ENCODE measurements at regions not wholly inside any gene's neighbourhood (a gene's known extent, or its start where the extent isn't known, plus 50 kb on each side); places are given as distances from the start of the nearest gene placed in this dataset.
"Not testable (repeated sequence)": the region's sequence is repeated elsewhere in the genome, so short reads cannot be mapped to it uniquely, and the experiment has no call there.

DNA sequence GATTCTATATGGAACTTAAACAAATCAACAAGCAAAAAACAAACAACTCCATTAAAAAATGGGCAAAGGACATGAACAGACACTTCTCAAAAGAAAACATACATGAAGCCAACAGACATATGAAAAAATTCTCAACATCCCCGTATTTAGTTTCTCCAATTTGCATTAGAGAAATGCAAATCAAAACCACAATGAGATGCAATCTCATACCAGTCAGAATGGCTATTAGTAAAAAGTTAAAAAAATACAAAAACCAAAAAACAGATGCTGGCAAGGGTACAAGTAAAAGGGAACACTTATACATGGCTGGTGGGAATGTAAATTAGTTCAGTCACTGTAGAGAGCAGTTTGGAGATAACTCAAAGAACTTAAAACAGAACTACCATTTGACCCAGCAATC, 342.1 kb upstream of the NUDT12 start:
- no peak for DNase-seq

DNA sequence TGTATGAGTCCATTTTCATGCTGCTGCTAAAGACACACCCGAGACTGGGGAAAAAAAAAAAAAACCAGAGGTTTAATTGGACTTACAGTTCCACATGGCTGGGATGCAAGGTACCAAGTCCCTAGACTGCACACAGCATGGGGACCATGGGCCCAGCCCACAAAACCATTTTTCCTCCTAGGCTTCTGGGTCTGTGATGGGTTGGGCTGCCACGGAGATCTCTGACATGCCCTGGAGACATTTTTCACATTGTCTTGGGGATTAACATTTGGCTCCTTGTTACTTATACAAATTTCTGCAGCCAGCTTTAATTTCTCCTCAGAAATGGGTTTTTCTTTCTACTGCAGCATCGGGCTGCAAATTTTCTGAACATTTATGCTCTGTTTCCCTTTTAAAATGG, 340.3 kb upstream of the NUDT12 start:
- DNase-seq = no peak

GRCh38 chr5:103901885-103902284, 339.3 kb upstream of the NUDT12 start:
- no peak for DNase-seq

DNA sequence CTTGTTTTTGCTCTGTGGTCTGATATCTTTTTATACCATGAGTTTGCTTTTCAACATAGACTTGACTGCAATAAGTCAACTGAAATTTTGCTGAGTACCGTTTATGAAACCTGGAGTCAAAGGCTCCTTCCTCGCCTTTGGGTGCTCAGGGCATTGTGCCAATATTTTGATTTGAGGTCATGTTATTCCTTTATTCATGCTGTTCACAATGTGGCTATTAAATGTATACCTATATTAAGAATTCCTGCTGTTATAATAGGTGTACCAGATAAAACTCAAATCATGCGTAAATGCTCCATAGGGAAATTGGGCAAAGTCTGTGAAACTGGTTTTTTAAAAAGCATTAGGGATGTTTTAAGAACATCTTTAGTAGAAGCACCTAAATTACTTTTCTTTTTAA, 334.0 kb upstream of the NUDT12 start:
- no peak for DNase-seq

DNA sequence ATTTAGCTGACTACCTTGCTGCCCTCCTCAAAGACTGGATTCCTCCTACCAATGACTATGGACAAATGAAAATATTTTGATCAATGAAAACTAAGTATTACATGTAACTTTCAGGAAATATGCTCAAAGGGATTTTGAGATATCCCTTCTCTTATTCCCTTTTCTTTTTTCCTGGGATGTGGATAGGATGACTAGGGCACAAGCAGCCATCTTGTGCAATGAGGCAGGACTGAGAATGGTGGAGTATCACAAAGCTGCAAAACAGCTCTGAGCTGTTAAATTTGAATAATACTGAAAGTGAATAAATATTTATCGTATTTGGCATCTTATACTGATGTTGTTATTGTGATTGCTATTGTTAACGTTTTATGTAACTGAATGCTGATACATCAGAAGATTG, 333.1 kb upstream of the NUDT12 start:
- DNase-seq = no peak

- DNase-seq = no peak
Measured at GRCh38 chr5:103894882-103895281, 332.3 kb upstream of the NUDT12 start.

DNA sequence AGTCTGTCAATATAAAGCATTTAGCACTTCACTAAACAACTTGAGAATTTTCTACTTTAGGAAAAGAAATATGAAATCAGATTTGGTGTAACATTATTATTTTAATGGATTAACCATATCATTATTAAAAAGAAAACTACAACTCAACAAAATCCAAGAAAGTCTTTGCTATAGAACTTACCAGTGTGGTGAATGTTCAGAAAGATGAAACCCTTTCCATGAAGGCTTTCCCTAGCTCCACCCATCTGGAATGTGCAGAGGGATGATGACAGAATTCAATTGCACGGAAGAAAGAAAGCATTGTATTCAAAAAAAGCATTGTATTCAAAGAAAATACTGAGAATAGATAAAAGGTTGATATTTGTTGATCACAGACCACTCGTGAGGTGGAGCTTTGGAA, 328.6 kb upstream of the NUDT12 start:
- DNase-seq = no peak

- DNase-seq = no peak
Measured at GRCh38 chr5:103890313-103890712, 327.7 kb upstream of the NUDT12 start.

DNA sequence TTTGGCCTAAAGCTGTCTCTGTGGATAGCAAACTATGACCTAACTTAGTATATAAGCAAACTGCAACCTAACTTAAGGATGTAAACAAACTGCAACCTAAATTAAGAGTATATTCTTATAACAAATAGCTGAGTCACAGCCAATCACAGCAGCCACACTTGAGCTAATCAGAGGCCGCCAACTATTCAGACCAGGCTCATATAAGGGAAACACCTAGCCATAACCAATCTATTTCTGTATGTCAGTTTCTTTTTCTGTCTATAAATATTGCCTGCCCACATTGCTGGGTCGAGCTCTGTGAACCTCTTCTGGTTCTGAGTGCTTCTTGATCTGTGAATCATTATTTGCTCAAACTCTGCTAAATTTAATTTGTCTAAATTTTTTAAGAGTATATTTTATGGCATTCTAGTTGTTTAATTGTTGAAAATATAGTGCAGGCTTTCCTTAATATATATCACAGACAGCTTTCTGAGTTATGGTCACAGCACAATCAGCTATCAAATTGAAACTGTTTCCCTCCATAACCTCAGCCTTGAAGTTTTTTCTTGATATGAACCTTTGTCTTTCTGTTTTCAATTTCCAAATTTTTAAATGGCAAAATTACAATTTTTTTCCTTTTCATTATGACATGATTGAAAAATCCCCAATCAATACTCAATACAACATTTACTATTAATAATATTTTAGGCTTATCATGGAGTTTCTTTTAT, 327.1 kb upstream of the NUDT12 start:
- DNase-seq = no peak

GRCh38 chr5:103886826-103887225, 324.2 kb upstream of the NUDT12 start:
- DNase-seq = no peak

- DNase-seq = no peak
Measured at GRCh38 chr5:103883143-103883542, 320.6 kb upstream of the NUDT12 start.

GRCh38 chr5:103881560-103881959, 319.0 kb upstream of the NUDT12 start:
- no peak for DNase-seq

DNA sequence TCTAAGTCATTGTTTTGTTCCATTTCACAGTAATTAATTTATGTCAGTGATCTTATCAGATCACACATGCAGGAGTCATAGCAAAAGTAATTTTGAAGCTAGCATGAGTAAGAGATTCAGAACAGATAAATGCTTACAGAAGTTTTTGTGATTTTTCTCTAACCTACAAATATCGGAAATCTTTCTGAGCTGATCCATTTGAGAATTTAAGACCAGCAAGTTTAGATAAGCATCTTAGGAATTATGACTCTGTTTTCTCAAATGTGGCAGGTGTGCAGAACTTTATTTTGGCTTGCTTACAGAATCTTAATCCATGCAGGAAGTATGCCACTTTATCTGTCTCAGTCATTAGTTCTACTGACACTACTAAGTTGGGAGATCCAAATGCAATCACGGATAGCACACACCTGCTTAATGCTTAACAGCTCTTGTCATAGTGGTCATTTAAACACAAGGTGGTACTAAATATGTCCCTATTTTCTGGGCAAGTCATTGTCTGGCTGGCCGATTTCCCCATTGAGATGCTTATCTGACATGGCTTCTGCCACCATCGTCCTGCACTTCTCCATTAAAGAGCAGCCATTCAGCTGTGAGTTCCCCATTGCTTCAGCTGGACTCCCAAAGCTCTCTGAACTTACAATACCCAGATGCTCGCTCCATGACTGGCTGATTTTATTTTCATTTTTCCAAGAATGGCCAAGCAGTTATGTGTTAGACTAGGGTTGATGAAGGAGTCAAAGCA, 305.4 kb upstream of the NUDT12 start:
- no peak for DNase-seq

DNA sequence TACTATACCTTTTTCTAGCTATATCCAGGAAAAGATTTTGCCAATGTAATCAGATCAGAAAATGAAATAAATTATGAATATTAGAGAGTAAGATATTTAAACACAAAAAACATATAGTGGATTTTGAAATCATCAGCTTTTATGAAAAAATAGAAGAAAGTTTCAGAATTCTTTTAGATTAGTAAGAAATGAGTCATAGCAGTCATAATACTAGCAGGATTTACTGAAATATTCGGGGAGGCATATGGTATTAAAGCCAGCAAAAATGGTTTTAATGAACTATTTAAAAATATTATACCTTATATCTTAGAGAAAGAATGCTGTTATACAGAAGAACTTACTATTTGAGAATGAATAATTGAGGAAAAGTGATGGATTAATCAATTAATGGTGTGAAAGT, 303.6 kb upstream of the NUDT12 start:
- no peak for DNase-seq

DNA sequence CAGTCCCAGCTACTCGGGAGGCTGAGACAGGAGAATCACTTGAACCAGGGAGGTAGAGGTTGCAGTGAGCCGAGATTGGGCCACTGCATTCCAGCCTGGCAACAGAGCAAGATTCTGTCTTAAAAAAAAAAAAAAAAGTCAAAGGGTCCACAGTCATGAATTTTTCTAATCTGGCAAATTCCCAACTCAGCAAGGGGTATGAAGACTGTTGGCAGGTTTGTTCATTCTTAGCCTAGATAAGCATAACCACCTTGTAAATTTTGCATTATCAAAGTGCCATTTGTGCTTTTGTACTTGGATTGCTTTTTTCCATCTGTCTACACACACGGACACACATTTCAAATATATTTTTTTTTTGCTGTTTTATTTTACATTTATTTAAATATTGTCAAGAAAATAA, 299.8 kb upstream of the NUDT12 start:
- DNase-seq = no peak

DNA sequence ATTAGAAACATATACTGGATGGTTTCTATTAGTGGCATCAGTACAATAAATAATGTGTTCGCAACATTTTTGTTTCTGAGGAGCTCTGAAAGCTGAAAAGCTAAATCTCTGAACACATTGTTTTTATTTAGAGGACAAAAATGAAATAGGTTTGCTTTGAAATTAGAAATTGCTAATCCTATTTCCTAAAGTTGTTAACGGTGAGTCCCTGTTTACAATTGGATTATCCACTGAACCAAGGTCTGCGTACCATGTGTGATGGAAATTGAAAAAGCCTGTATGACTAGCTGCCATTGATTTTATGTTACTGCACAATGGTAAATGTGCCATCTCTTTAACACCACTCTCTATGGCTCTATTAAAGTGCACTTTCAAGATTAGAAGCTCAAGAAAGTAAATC, 297.7 kb upstream of the NUDT12 start:
- DNase-seq = no peak

DNA sequence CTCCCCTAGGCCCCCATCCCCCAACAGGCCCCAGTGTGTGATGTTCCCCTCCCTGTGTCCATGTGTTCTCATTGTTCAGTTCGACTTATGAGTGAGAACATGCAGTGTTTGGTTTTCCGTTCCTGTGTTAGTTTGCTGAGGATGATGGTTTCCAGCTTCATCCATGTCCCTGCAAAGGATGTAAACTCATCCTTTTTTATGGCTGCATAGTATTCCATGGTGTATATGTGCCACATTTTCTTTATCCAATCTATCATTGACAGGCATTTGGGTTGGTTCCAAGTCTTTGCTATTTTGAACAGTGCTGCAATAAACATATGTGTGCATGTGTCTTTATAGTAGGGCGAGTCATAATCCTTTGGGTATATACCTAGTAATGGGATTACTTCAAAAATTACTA, 295.8 kb upstream of the NUDT12 start:
- DNase-seq = not testable (repeated sequence)

- no peak for DNase-seq
Measured at GRCh38 chr5:103851091-103851490, 288.5 kb upstream of the NUDT12 start.

- no peak for DNase-seq
Measured at GRCh38 chr5:103849934-103850333, 287.3 kb upstream of the NUDT12 start.

DNA sequence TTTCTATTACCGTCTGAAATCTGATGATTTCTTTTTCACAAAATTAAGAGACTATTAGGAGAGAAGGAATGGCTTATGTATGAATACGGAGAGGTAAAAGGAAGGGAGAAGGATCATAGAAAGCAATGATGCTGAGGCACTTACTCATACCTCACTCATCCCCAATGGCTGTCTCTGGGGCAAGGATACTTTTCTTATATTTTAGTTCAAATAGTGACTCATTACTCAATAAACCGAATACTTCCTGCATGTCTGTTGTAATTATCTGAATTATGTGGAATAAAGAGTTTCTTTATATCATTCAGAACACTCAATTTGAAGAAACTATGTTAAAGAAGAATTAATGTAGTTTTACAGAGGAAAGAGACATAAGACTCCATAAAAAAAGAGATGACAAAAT, 284.5 kb upstream of the NUDT12 start:
- no peak for DNase-seq

DNA sequence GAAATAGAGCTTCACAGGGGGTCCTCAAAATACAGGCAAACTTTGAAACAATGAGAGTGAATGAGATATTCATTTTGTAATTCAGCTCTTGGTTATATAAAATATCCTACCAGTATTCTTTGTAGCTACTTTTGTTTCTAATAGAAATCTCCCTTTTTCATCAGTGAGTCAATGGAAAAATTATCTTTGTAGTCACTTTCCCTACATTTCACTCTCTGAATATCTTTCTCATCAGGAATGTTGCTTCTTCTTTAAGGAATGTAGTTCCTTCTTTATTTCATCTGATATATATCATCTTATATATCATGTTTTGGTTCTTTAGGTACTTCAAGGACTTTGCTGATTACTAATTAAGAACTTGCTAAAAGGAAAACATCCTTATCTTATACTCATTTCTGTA, 280.3 kb upstream of the NUDT12 start:
- DNase-seq = no peak

DNA sequence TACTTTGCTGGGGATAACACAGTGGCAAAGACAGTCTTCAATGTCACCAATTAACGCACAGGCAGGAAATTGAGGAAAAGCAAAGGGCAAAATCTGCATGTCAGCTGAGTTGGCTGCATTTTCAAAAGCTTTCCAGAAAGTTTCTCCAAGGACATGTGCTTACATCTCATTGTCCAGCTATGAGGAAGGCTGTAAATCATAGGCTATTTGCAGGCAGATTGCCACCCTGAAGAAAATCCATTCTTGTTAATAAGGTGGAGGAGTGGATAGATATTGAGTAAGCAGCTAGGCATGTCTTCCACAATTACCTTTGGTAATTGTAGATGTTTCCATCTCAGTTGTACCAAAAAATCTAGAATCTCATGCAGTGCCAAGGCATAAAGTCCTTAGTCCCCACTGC, 278.0 kb upstream of the NUDT12 start:
- no peak for DNase-seq

- no peak for DNase-seq
Measured at GRCh38 chr5:103834216-103834615, 271.6 kb upstream of the NUDT12 start.

- DNase-seq = no peak
Measured at GRCh38 chr5:103829585-103829984, 267.0 kb upstream of the NUDT12 start.

- no peak for DNase-seq
Measured at GRCh38 chr5:103827976-103828375, 265.4 kb upstream of the NUDT12 start.

All from GDM1 (cell line).